PC-9 (cell line): ENCODE measurements at regions not wholly inside any gene's neighbourhood (a gene's known extent, or its start where the extent isn't known, plus 50 kb on each side); places are given as distances from the start of the nearest gene placed in this dataset.

Experiments
- BruUV-seq: library from RNA; stranded (reverse); fragments of 400-500 nt; replicated peaks from 2 replicates; lab custom pipeline; 2021; lab: Mats Ljungman, UMichigan
- CTCF ChIA-PET: fragments of 300-600 bp; sonication (Branson Sonifier 250); formaldehyde crosslinking; loops from one replicate; lab custom pipeline; 2022; ENCODE audit warnings: antibody characterized with exemption; lab: Charles Lee
- POLR2A ChIA-PET: fragments of 300-600 bp; sonication (Branson Sonifier 250); formaldehyde crosslinking; loops from one replicate; lab custom pipeline; 2022; ENCODE audit warnings: antibody characterized with exemption; ENCODE audit not compliant: unreplicated experiment; lab: Charles Lee
- DNase-seq, 2 experiments: peaks; one replicate each; pipeline versions ENCODE4 v3.0.0 to v3.0.0-alpha.2; 2015 to 2022; ENCODE audit warnings: mixed read lengths in 1 of 2
- H2AFZ ChIP-seq: fragments of 200-600 bp; sonication (generic); 2 replicates; pipeline ENCODE4 v1.8.1; 2017; ENCODE audit warnings: antibody characterized with exemption
- H3F3A ChIP-seq: fragments of 200-600 bp; sonication (generic); 2 replicates; pipeline ENCODE4 v1.8.1; 2017; ENCODE audit warnings: antibody characterized with exemption, mild to moderate bottlenecking, low read depth; ENCODE audit not compliant: insufficient read depth
- H3K27ac ChIP-seq: fragments of 200-600 bp; sonication (generic); 2 replicates; pipeline ENCODE4 v1.6.1; 2016; ENCODE audit warnings: mixed run types
- H3K27me3 ChIP-seq: fragments of 200-600 bp; sonication (generic); 2 replicates; pipeline ENCODE4 v1.6.1; 2016; ENCODE audit warnings: low read depth, mixed run types; ENCODE audit not compliant: insufficient read depth
- H3K36me3 ChIP-seq: fragments of 200-600 bp; sonication (generic); 2 replicates; pipeline ENCODE4 v1.6.1; 2016; ENCODE audit warnings: low read depth, mixed run types
- H3K4me1 ChIP-seq: fragments of 200-600 bp; sonication (generic); replicated peaks from 2 replicates; pipeline ENCODE4 v1.6.1; 2016; ENCODE audit warnings: mixed run types; ENCODE audit not compliant: insufficient read depth
- H3K4me2 ChIP-seq: fragments of 200-600 bp; sonication (generic); 2 replicates; pipeline ENCODE4 v1.6.1; 2017; ENCODE audit warnings: mixed run types
- H3K4me3 ChIP-seq: fragments of 200-600 bp; sonication (generic); 2 replicates; pipeline ENCODE4 v1.6.1; 2016; ENCODE audit warnings: mixed run types
- H3K79me2 ChIP-seq: fragments of 200-600 bp; sonication (generic); 2 replicates; pipeline ENCODE4 v1.6.1; 2017; ENCODE audit warnings: low read depth, mixed run types
- H3K9me2 ChIP-seq: fragments of 200-600 bp; sonication (generic); 2 replicates; pipeline ENCODE4 v1.8.1; 2017; ENCODE audit warnings: mild to moderate bottlenecking; ENCODE audit not compliant: insufficient read depth
- H3K9me3 ChIP-seq: fragments of 200-600 bp; sonication (generic); 2 replicates; pipeline ENCODE4 v1.8.1; 2016; ENCODE audit warnings: low read depth; ENCODE audit not compliant: insufficient read depth
- H4K20me1 ChIP-seq: fragments of 200-600 bp; sonication (generic); 2 replicates; pipeline ENCODE4 v1.8.1; 2017; ENCODE audit not compliant: insufficient read depth
- CTCF ChIP-seq: fragments of 200-600 bp; sonication (generic); conservative IDR thresholded peaks from 2 replicates; pipeline ENCODE4 v1.6.1; 2017; ENCODE audit warnings: mixed run types, antibody characterized with exemption, mild to moderate bottlenecking, moderate library complexity
- EZH2 ChIP-seq: fragments of 200-600 bp; sonication (generic); IDR thresholded peaks from 2 replicates; pipeline ENCODE4 v1.8.0; 2017; ENCODE audit warnings: antibody characterized with exemption, low read depth
- intact Hi-C: fragments of 100-400 bp; cut with micrococcal nuclease; formaldehyde crosslinking; loops from one replicate; pipeline ENCODE4 v1.10.0; 2022; ENCODE audit not compliant: unreplicated experiment

- Histone ChIP-seq H2AFZ (no peak overlapping the region), H4K20me1 (no peaks in the 10 kb centered on the region), H3K9me3 (no peaks in the 10 kb centered on the region), H3K4me1 (no peaks in the 10 kb centered on the region), H3K36me3 (no peaks in the 10 kb centered on the region), H3K4me2 (no peak overlapping the region), H3K9me2 (no peaks in the 10 kb centered on the region), H3K4me3 (no peak overlapping the region), H3K27ac (no peak overlapping the region), H3K79me2 (no peaks in the 10 kb centered on the region), H3F3A (no peaks in the 10 kb centered on the region), H3K27me3 (no peaks in the 10 kb centered on the region)
- no peak for TF ChIP-seq EZH2
- no peak for TF ChIP-seq CTCF
- no TSS peak for BruUV-seq
- DNase-seq, result no peak
- ChIA-PET POLR2A (no interaction called here), CTCF (no interaction called here)
- intact Hi-C loops, result no loop called here
These were observed 977.2 kb downstream of the SLITRK1 start for GRCh38 chr13:82905071-82905470.

GRCh38 chr13:82900453-82900852 lies 981.8 kb downstream of the SLITRK1 start:
- TF ChIP-seq CTCF (no peak), EZH2 (no peak)
- H4K20me1 ChIP-seq, result no peaks in the 10 kb centered on the region
- no peak overlapping the region for H3K4me3 ChIP-seq
- H3K4me2 ChIP-seq, result no peak overlapping the region
- no peak for DNase-seq
- no peaks in the 10 kb centered on the region for H3K9me3 ChIP-seq
- intact Hi-C loops, result no loop called here
- no peaks in the 10 kb centered on the region for H3K4me1 ChIP-seq
- no peak overlapping the region for H2AFZ ChIP-seq
- ChIA-PET CTCF (no interaction called here), POLR2A (no interaction called here)
- no peaks in the 10 kb centered on the region for H3K27me3 ChIP-seq
- no peaks in the 10 kb centered on the region for H3K79me2 ChIP-seq
- no peak overlapping the region for H3K27ac ChIP-seq
- H3F3A ChIP-seq, result no peaks in the 10 kb centered on the region
- no peaks in the 10 kb centered on the region for H3K36me3 ChIP-seq
- BruUV-seq, result no TSS peak
- no peaks in the 10 kb centered on the region for H3K9me2 ChIP-seq

- Histone ChIP-seq H3K27ac (no peak overlapping the region), H3F3A (no peaks in the 10 kb centered on the region), H3K79me2 (no peaks in the 10 kb centered on the region), H4K20me1 (no peaks in the 10 kb centered on the region), H2AFZ (no peak overlapping the region), H3K9me3 (no peaks in the 10 kb centered on the region), H3K27me3 (no peaks in the 10 kb centered on the region), H3K36me3 (no peaks in the 10 kb centered on the region), H3K4me3 (no peak overlapping the region), H3K4me2 (no peak overlapping the region), H3K4me1 (no peaks in the 10 kb centered on the region), H3K9me2 (no peaks in the 10 kb centered on the region)
- BruUV-seq, result no TSS peak
- CTCF ChIA-PET, result no interaction called here
- no peak for DNase-seq
- intact Hi-C loops, result loop anchor here (1.0 kb wide), 1 partner anchor 25 kb away; no protein-coding TSS in a partner anchor
- POLR2A ChIA-PET, result no interaction called here
- TF ChIP-seq CTCF (no peak), EZH2 (no peak)
These were observed 983.7 kb downstream of the SLITRK1 start for GRCh38 chr13:82898586-82898985.
